ENCODE measurements at regions not wholly inside any gene's neighbourhood (a gene's known extent, or its start where the extent isn't known, plus 50 kb on each side); places are given as distances from the start of the nearest gene placed in this dataset.

- DNase-seq (ENCODE audit: low spot score) = no peak
Observed at GRCh38 chr2:236974148-236974547, 111.5 kb upstream of the COPS8 start.

DNA sequence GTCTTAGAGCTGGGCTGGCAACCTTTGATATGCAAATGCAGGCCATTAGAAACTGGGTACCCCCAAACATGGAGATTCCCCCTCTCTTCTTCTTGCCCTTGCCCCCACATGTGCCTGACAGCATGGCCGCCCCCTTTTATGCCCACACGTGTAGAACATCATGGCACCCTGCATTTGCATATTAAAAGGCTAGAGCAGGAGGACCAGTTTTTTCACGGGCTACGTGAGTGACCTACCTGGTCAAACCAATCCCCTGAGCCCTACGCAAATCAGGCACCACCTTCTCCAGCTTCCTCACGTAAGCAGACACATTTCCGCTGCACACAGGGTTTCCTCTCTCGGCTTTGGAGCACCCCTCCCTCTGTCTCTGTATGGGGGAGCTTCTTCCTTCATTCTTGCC is 110.9 kb upstream of the COPS8 start:
- no peak for DNase-seq (ENCODE audit: low spot score)

GRCh38 chr2:236975766-236976165 is 109.9 kb upstream of the COPS8 start:
- no peak for DNase-seq (ENCODE audit: low spot score)

DNA sequence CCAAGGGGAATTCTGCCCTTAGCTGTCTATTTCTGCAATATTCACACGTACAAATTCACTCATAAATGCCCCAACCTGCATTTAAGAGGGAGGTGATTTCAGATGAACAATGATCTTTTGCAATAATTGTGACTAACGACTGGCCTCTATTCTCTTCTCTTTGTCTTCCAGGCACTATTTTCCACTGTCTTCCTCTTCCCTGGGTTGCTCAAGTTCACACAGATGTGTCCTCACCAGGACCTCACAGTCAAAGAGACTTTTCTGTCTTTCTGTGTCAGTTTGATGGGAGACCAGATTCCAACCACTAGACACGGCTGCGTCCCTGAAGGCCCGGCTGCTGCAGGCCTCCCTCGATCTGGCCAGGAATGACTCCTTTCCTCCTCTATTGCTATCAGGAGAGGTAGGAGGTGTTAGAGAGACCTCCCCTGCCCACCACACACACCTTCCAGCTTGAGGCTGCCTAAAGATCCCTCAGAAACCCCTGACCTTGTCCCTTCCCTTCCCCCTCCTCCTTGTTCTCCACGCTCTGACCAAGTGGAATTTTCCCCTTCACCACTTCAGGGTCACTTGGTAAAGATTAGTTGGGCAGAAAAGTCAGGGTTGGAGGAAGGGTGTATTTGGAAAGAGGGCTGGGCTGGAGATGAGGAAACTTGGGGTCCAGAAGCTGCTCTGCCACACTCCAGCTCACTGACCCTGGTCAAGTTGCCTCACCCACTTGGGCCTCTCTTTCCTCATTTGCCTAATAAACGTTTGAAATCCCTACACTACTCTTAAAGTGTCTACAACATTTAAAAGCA is 109.2 kb upstream of the COPS8 start:
- no peak for DNase-seq (ENCODE audit: low spot score)

- DNase-seq (ENCODE audit: low spot score) = no peak
Observed at GRCh38 chr2:236977063-236977851, 108.4 kb upstream of the COPS8 start.

DNA sequence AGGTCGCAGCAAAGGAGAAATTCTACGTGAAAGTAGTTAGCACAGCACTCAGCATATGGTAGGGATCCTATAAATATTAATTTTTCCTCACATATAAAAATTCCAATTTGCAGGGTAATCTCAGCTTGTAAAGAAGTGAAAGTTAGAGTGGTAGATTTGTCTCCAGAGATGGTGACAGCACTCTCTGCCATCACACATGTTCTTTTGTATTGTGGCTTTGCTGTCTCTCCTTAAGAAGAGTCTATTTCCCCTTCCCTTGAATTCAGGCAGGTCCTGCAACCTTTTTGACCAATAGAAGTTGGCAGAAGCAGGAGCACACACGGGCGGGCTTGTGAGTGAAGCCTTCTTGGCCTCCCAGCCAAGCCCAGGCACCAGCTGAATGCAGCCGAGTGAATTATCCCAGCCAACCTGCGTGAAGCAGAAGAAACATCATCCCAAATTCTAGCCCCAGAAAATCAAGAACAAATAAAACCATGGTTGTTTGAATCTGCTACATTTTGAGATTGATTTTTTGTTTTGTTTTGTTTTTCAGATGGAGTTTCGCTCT is 107.8 kb upstream of the COPS8 start:
- no peak for DNase-seq (ENCODE audit: low spot score)

DNA sequence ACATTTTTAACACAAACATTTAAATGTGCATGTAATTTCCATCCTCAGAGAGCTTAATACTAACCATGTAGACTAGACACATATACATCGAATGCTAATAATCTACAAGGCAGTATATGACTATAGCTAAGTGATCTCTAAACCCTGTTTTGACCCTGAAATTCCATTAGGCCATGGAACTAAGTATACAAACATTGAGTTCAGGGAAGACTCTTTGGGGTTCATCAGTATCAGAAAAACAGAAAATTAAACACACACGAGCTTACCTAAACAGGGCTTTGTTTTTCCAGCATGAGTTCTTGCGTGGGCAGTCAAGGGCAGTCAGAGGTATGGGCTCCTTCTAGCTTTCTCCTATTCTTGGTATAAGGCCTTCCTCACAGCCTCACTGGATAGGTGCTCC is 106.0 kb upstream of the COPS8 start:
- no peak for DNase-seq (ENCODE audit: low spot score)

DNA sequence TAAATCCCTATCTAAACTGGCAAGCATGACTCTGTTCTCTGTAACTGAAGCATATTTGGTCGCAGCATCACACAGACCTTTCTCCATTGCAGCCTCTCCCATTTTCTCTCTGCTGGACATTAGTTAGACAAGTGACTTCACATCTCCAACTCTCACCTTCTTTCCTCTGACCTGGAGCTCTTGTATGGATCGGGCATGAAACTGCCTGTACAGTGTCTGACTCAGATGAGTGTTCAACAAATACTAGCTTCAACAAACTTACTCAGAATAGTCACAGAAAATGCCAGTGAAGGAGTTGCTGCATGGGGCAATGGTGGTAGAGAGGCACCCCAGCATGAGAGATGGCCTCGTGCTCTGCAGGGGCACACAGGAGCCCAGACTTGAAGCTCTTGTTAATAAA is 104.7 kb upstream of the COPS8 start:
- DNase-seq (ENCODE audit: low spot score) = no peak

DNA sequence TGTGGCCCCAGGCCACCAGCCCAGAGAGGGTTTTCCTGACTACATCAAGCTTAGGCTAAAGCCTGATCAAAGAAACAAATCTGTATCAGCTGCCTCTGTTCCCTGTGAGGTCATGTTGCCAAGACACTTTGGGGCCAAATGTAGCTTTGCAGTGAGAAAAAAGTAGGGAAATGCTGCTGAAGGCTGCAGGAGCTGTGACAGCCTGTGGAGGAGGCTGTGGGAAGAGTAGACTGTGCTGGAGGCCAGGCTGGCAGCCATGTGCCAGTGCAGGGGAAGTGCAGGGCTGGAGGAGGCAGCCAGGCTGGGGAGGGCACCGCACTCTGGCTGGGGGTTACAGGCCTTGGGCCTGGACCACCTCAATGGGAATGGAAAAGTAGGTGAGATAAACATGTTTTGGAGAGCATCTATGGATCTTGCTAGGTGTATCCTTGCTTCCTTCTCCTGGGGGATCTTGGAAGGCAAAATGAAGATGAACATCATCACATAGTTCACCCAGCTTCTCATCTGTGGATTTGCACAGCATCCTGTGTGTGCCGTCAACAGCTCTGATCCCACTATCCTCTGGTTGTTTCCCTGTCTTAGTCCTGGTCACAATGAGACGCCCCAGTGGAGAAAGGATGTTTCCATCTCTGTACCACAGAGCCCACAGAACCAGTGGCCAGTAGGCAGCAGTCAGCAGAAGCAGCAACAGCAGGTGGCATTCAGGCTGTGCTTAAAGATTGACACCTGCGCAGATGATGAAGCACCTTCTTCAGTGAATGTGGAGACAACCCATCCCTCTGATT is 103.8 kb upstream of the COPS8 start:
- DNase-seq (ENCODE audit: low spot score) = no peak

- peak; percentile 9 for DNase-seq (ENCODE audit: low spot score)
Observed at GRCh38 chr2:236982693-236983455, 102.8 kb upstream of the COPS8 start.

- no peak for DNase-seq (ENCODE audit: low spot score)
Observed at GRCh38 chr2:236984046-236984445, 101.6 kb upstream of the COPS8 start.

DNA sequence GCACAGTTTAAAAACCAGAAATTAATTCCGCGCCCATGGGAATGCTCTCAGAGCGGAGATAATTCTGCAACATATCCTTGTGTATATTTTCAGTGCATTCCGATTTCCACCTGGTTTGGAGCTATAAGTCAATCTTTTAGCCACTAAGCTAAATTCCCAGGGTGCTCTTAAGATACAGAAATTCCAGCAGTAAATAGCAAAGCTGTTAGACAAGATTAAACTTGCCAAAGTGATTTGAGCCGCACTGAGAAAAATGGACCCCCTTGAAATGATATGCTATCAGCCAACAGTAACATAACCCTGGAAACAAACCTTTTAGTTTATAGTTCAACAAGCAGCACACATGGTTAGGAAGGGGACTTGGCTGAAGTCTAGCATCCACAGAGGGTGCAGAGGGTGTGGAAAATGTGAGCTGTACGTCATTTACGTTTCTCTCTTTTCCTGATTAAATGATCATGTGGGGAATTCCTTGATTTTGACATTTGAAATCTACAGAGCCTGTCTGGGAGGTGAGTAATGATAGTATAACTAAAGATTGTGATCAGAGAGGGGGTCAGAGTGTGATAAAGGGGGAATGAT is 99.8 kb upstream of the COPS8 start:
- DNase-seq (ENCODE audit: low spot score) = no peak

DNA sequence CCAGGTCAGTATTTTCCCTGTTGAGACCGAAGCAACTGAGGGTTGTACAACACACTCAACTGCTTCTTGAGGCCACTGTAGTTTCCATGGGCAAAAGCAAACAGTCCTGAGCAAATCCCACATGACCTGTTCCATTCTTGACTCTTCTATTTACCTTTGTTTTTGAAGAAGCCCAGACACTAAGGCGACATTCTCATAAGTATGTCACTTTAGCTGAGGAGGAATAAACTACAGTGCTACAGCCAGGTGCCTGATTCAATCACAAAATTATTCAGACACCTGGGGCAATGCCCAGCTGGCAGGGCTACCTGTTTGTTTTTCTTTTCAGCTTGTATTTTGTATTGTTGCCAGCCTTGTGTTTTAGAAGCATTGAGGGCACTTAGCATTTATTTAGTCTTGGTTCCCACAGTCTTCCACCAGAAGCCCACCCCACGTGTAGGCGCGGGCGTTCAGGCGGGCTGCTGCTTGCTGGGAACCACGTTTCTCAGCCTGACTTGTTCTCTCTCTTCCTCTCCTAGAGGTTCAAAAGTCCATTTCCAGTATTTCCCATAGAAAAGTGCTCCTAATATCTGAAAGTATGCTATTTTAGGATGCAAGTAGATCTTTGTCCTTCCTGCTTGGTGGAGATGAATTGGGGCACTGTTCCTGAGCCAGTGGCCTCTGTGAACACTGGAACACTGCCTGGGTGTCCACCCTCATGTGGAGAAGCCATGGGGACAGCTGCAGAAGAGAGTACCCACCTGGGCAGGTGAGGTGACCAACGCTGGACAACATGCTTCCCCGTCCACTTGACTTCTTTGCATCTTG is 99.0 kb upstream of the COPS8 start:
- DNase-seq (ENCODE audit: low spot score) = no peak

GRCh38 chr2:236988216-236988615 is 97.5 kb upstream of the COPS8 start:
- DNase-seq (ENCODE audit: low spot score) = no peak

- DNase-seq (ENCODE audit: low spot score) = no peak
Observed at GRCh38 chr2:236988690-236989624, 96.7 kb upstream of the COPS8 start.

- no peak for DNase-seq (ENCODE audit: low spot score)
Observed at GRCh38 chr2:236990552-236990951, 95.1 kb upstream of the COPS8 start.

GRCh38 chr2:236991874-236992273 is 93.8 kb upstream of the COPS8 start:
- DNase-seq (ENCODE audit: low spot score) = peak; percentile 68

DNA sequence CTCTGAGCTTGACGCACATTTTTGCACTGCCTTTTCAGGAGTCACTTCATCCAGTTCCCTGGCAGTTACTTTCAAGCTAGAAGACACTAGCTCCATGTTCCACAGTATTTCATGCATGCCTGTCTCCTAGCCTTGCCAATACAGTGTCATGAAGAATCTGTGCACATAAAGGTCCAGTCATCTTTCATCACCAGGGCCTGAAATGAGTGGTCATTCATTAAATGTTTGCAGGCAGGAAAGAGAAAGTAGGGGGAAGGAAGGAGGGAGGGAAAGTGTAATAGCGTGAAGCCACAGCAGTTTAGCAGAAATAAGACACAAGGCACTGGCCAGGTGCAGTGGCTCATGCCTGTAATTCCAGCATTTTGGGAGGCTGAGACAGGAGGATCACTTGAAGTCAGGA is 92.4 kb upstream of the COPS8 start:
- peak; percentile 45 for DNase-seq (ENCODE audit: low spot score)

DNA sequence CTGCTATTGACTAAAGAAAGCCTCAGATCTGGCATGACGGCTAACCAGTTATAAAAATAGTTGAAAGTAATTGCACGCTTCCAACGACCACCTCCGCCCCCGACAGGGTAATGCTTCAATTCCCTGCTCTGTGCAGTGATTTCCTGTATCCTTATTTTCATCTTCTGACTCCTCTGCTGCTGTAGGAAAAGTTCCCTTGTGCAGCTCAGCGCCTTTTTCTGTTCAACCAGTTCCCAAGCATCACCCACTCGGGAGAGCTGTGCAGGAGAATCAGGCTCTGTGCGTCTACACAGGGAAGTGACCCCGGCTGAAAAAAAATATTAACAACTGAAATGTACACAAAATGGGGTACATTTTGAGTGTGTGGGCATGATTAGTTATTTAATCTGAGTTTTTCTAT is 91.3 kb upstream of the COPS8 start:
- DNase-seq (ENCODE audit: low spot score) = no peak
